H1 (cell line): ENCODE measurements at regions not wholly inside any gene's neighbourhood (a gene's known extent, or its start where the extent isn't known, plus 50 kb on each side); places are given as distances from the start of the nearest gene placed in this dataset.

Experiments
- CTCF ChIA-PET: fragments of 300-600 bp; sonication (Branson Sonifier 250); formaldehyde crosslinking; loops from one replicate; lab custom pipeline; 2021; ENCODE audit not compliant: partially characterized antibody; lab: Charles Lee
- POLR2A ChIA-PET: fragments of 300-600 bp; sonication (Branson Sonifier 250); formaldehyde crosslinking; loops from one replicate; lab custom pipeline; 2021; ENCODE audit warnings: inconsistent platforms; ENCODE audit not compliant: partially characterized antibody; lab: Charles Lee
- DNase-seq, 2 experiments: peaks; one replicate each; pipeline versions ENCODE4 v3.0.0 to v3.0.0-alpha.2; 2010 to 2022; ENCODE audit warnings: low spot score in 2 of 2, low read depth in 1 of 2, mixed read lengths in 1 of 2
- FAIRE-seq: peaks from 2 replicates; lab custom pipeline; 2011; peaks lifted over from hg19 to GRCh38; lab: Jason Lieb, UNC
- H2AFZ ChIP-seq: 2 replicates; pipeline ENCODE4 v1.8.1; 2012; ENCODE audit warnings: low read length, inconsistent platforms
- H2AK5ac ChIP-seq: 2 replicates; pipeline ENCODE4 v1.6.1; 2013; ENCODE audit warnings: low read depth, low read length
- H2BK120ac ChIP-seq: replicated peaks from 2 replicates; pipeline ENCODE3; 2013; ENCODE audit warnings: low read depth, low read length, inconsistent platforms
- H2BK12ac ChIP-seq: 2 replicates; pipeline ENCODE4 v1.6.1; 2013; ENCODE audit warnings: low read depth, low read length
- H2BK15ac ChIP-seq: 2 replicates; pipeline ENCODE4 v1.6.1; 2013; ENCODE audit warnings: low read length
- H2BK20ac ChIP-seq: 2 replicates; pipeline ENCODE4 v1.6.1; 2013; ENCODE audit warnings: low read length
- H2BK5ac ChIP-seq: 2 replicates; pipeline ENCODE4 v1.6.1; 2013; ENCODE audit warnings: low read depth, low read length
- H3K14ac ChIP-seq: 2 replicates; pipeline ENCODE4 v1.6.1; 2013; ENCODE audit warnings: inconsistent platforms; ENCODE audit not compliant: insufficient read length
- H3K18ac ChIP-seq: 2 replicates; pipeline ENCODE4 v1.6.1; 2013; ENCODE audit warnings: low read length; ENCODE audit errors: extremely low read depth
- H3K23ac ChIP-seq: 2 replicates; pipeline ENCODE4 v1.6.1; 2013; ENCODE audit warnings: inconsistent platforms; ENCODE audit not compliant: insufficient read length
- H3K23me2 ChIP-seq: 2 replicates; pipeline ENCODE4 v1.6.1; 2013; ENCODE audit warnings: low read depth, low read length
- H3K27ac ChIP-seq: 2 replicates; pipeline ENCODE4 v1.6.1; 2011; ENCODE audit warnings: low read depth, low read length, inconsistent platforms
- H3K27me3 ChIP-seq, 4 experiments: replicated peaks in 1 of 4; 1 replicate in 1 of 4; 2 replicates in 3 of 4; pipeline versions ENCODE4 v1.6.1 to v1.8.1; 2011 to 2013; ENCODE audit warnings: low read length in 3 of 4, mild to moderate bottlenecking in 3 of 4, inconsistent platforms in 2 of 4, mixed read lengths in 2 of 4, moderate library complexity in 1 of 4; ENCODE audit not compliant: control insufficient read depth in 3 of 4, insufficient read depth in 3 of 4; ENCODE audit errors: extremely low read depth in 1 of 4
- H3K36me3 ChIP-seq, 4 experiments: 2 replicates each; pipeline versions ENCODE4 v1.6.1 to v1.8.1; 2011 to 2013; ENCODE audit warnings: mild to moderate bottlenecking in 4 of 4, low read length in 3 of 4, moderate library complexity in 2 of 4, control low read depth in 1 of 4, inconsistent platforms in 1 of 4; ENCODE audit not compliant: insufficient read depth in 4 of 4, control insufficient read depth in 2 of 4
- H3K4ac ChIP-seq: replicated peaks from 2 replicates; pipeline ENCODE3; 2013; ENCODE audit warnings: low read length, low read depth, mixed read lengths, inconsistent platforms; ENCODE audit not compliant: insufficient read length
- H3K4me1 ChIP-seq, 4 experiments: replicated peaks in 1 of 4; 1 replicate in 1 of 4; 2 replicates in 3 of 4; pipeline versions ENCODE4 v1.6.1 to v1.8.1; 2011 to 2013; ENCODE audit warnings: low read length in 3 of 4, inconsistent platforms in 2 of 4, mixed read lengths in 1 of 4; ENCODE audit not compliant: insufficient read depth in 4 of 4, control insufficient read depth in 3 of 4
- H3K4me2 ChIP-seq, 2 experiments: 2 replicates each; pipeline versions ENCODE4 v1.6.1 to v1.8.1; 2011 to 2013; ENCODE audit warnings: low read depth in 2 of 2, low read length in 2 of 2, control low read depth in 1 of 2, inconsistent platforms in 1 of 2, mild to moderate bottlenecking in 1 of 2; ENCODE audit not compliant: insufficient read depth in 1 of 2
- H3K4me3 ChIP-seq, 4 experiments: fragments of 200-600, 300-600 bp in 1 of 4; sonication (generic), shearing (Covaris generic), sonication (Bioruptor Twin) in 1 of 4; 2 replicates each; pipeline versions ENCODE4 v1.5.1 to v1.8.1; 2011 to 2016; ENCODE audit warnings: low read length in 4 of 4, low read depth in 3 of 4, control low read depth in 2 of 4, inconsistent platforms in 2 of 4, mild to moderate bottlenecking in 2 of 4, mixed read lengths in 1 of 4, moderate library complexity in 1 of 4; ENCODE audit not compliant: insufficient read depth in 2 of 4; ENCODE audit errors: extremely low read depth in 1 of 4
- H3K56ac ChIP-seq: replicated peaks from 2 replicates; pipeline ENCODE3; 2013; ENCODE audit warnings: low read depth, mild to moderate bottlenecking, mixed read lengths, low read length, inconsistent platforms; ENCODE audit not compliant: insufficient read length
- H3K79me1 ChIP-seq: 2 replicates; pipeline ENCODE4 v1.6.1; 2013; ENCODE audit warnings: low read depth, low read length, control low read depth
- H3K79me2 ChIP-seq, 2 experiments: 2 replicates each; pipeline versions ENCODE4 v1.6.1 to v1.8.1; 2012 to 2013; ENCODE audit warnings: low read length in 2 of 2, mild to moderate bottlenecking in 2 of 2, inconsistent platforms in 1 of 2; ENCODE audit not compliant: insufficient read depth in 2 of 2, control insufficient read depth in 1 of 2
- H3K9ac ChIP-seq, 4 experiments: replicated peaks in 1 of 4; 1 replicate in 1 of 4; 2 replicates in 3 of 4; pipeline versions ENCODE4 v1.6.1 to v1.8.1; 2011 to 2013; ENCODE audit warnings: low read depth in 3 of 4, low read length in 3 of 4, control low read depth in 2 of 4, mild to moderate bottlenecking in 2 of 4, moderate library complexity in 2 of 4, inconsistent platforms in 1 of 4; ENCODE audit errors: extremely low read depth in 1 of 4
- H3K9me3 ChIP-seq, 2 experiments: 2 replicates each; pipeline versions ENCODE4 v1.6.1 to v1.8.1; 2012 to 2013; ENCODE audit warnings: mild to moderate bottlenecking in 2 of 2, moderate library complexity in 2 of 2, control low read depth in 1 of 2, inconsistent platforms in 1 of 2, low read depth in 1 of 2, low read length in 1 of 2, mixed read lengths in 1 of 2; ENCODE audit not compliant: insufficient read depth in 2 of 2
- H4K20me1 ChIP-seq, 2 experiments: replicated peaks in 1 of 2; 2 replicates each; pipeline versions ENCODE3 to v1.8.1; 2011 to 2013; ENCODE audit warnings: inconsistent platforms in 2 of 2, low read length in 2 of 2, mild to moderate bottlenecking in 1 of 2; ENCODE audit not compliant: insufficient read depth in 2 of 2, control insufficient read depth in 1 of 2
- H4K5ac ChIP-seq: 2 replicates; pipeline ENCODE4 v1.6.1; 2013; ENCODE audit warnings: low read length, low read depth, mixed read lengths, inconsistent platforms; ENCODE audit not compliant: insufficient read length
- H4K8ac ChIP-seq: 2 replicates; pipeline ENCODE4 v1.8.0; 2013; ENCODE audit warnings: mild to moderate bottlenecking, moderate library complexity, low read length, inconsistent platforms; ENCODE audit not compliant: insufficient read depth; ENCODE audit errors: extremely low read depth
- H4K91ac ChIP-seq: replicated peaks from 2 replicates; pipeline ENCODE3; 2013; ENCODE audit warnings: low read length, mixed read lengths, inconsistent platforms; ENCODE audit not compliant: insufficient read length
- CBX5 ChIP-seq: fragments of 300-800, 300-1000 bp; sonication (generic); IDR thresholded peaks from 2 replicates; pipeline ENCODE4 v1.7.1; 2016; ENCODE audit warnings: antibody characterized with exemption, low read length, low read depth
- CEBPB ChIP-seq: IDR thresholded peaks from 2 replicates; pipeline ENCODE4 v1.6.1; 2012; ENCODE audit warnings: low read depth, low read length
- HDAC6 ChIP-seq: IDR thresholded peaks from one replicate; pipeline ENCODE4 v1.7.1; 2012; ENCODE audit warnings: low read depth, mild to moderate bottlenecking, inconsistent platforms, low read length, moderate library complexity
- JUND ChIP-seq: IDR thresholded peaks from 2 replicates; pipeline ENCODE4 v1.6.1; 2011; ENCODE audit warnings: mild to moderate bottlenecking, improper control_type of control experiment, low read length
- MAX ChIP-seq: IDR thresholded peaks from 2 replicates; pipeline ENCODE4 v1.6.1; 2012; ENCODE audit warnings: inconsistent platforms
- SUZ12 ChIP-seq: fragments of 200-600 bp; sonication (generic); IDR thresholded peaks from 2 replicates; pipeline ENCODE4 v1.6.1; 2012; ENCODE audit warnings: mild to moderate bottlenecking, inconsistent platforms, low read length, moderate library complexity, mixed read lengths
- ZNF274 ChIP-seq: IDR thresholded peaks from 2 replicates; pipeline ENCODE4 v1.7.0; 2012; ENCODE audit warnings: low read length, borderline replicate concordance; ENCODE audit errors: extremely low read depth
- WGBS, 2 experiments: shearing (Covaris generic) in 1 of 2; methylation state at CpG; one replicate each; pipeline versions ENCODE4 v1.1.6 to v1.1.7; 2013 to 2015; ENCODE audit warnings: low lambda C conversion rate in 2 of 2, mixed read lengths in 2 of 2, inconsistent platforms in 1 of 2, low coverage in 1 of 2, missing lambda C conversion rate in 1 of 2; ENCODE audit not compliant: insufficient replicate concordance in 2 of 2, insufficient coverage in 1 of 2, insufficient read length in 1 of 2; ENCODE audit errors: extremely low coverage in 1 of 2, missing lambda C conversion rate in 1 of 2; 5-methylcytosine and 5-hydroxymethylcytosine counted together

- no peak overlapping the region for H4K5ac ChIP-seq
- 96% methylated on average over 1 of the region's 1 CpG; no CpG with 5 or more reads in 1 of the 2 experiments for WGBS, 2 experiments
- FAIRE-seq: no peak
These were observed 78.7 kb upstream of the PRDM9 start for GRCh38 chr5:23428705-23429104.

More at GRCh38 chr5:23428705-23429104, 78.7 kb upstream of the PRDM9 start:
- H2BK15ac ChIP-seq: no peak overlapping the region
- H3K23me2 ChIP-seq: no peaks in the 10 kb centered on the region
- no peak overlapping the region for H3K27ac ChIP-seq
- no peak overlapping the region for H3K18ac ChIP-seq
- ChIA-PET POLR2A (no interaction called here), CTCF (no interaction called here)
- H2AK5ac ChIP-seq: no peak overlapping the region
- H4K8ac ChIP-seq: no peak overlapping the region
- peaks cover 0 to 3% of the 10 kb centered on the region in 2 experiments; a peak in 1 of 4 replicates for H3K9me3 ChIP-seq
- H3K4ac ChIP-seq: no peak overlapping the region
- no peak overlapping the region for H2BK20ac ChIP-seq
- no peak overlapping the region for H2BK5ac ChIP-seq
- no peak overlapping the region for H3K4me3 ChIP-seq
- no peak overlapping the region for H3K56ac ChIP-seq
- no peak overlapping the region for H3K4me2 ChIP-seq
- no peaks in the 10 kb centered on the region for H3K4me1 ChIP-seq
- H3K79me2 ChIP-seq: peaks cover 0 to 3% of the 10 kb centered on the region in 2 experiments; a peak in 1 of 4 replicates
- no peak overlapping the region for H2BK12ac ChIP-seq
- no peaks in the 10 kb centered on the region for H3K36me3 ChIP-seq
- H3K27me3 ChIP-seq: no peaks in the 10 kb centered on the region
- H2AFZ ChIP-seq: no peak overlapping the region
- H4K91ac ChIP-seq: no peak overlapping the region
- TF ChIP-seq SUZ12: no peak
- no peak for TF ChIP-seq MAX
- TF ChIP-seq CBX5: no peak
- no peak for TF ChIP-seq ZNF274
- TF ChIP-seq CEBPB: peak; percentile 46; the same call in 1 of the 2 replicates
- TF ChIP-seq HDAC6: no peak
- TF ChIP-seq JUND: no peak
- no peak overlapping the region for H3K23ac ChIP-seq
- H4K20me1 ChIP-seq: no peaks in the 10 kb centered on the region
- H3K14ac ChIP-seq: no peak overlapping the region
- no peaks in the 10 kb centered on the region for H3K79me1 ChIP-seq
- no peak for DNase-seq
- no peak overlapping the region for H2BK120ac ChIP-seq
- H3K9ac ChIP-seq: no peak overlapping the region
